ENCODE measurements at regions not wholly inside any gene's neighbourhood (a gene's known extent, or its start where the extent isn't known, plus 50 kb on each side); places are given as distances from the start of the nearest gene placed in this dataset.

DNA sequence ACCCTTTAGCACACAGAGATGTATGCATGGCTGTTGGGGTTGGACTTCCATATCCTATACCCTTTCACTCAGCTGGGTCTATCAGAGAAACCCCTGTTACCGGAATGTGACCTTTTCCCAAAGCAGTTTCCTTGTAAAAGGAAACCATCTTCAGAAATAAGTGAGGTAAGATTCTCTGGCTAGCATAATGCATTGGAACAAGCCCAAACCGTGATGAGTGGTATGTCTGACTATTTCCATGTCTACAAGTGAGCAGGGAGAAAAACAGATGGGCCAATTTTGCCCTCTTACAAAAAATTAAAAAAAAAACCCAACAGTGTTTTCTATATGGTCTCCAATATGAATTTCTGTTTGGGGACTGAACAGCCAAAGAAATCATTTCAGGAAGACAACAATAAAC is 283.9 kb downstream of the SMARCA1 start:
- TF ChIP-seq ZNF384 (IDR thresholded peaks at IDR 0.05) (no peak), L3MBTL2 (conservative IDR thresholded peaks at IDR 0.05) (no peak), ELF4 (IDR thresholded peaks at IDR 0.05) (no peak)

All from HEK293T (cell line).